SU-DHL-6 (cell line): ENCODE measurements at regions not wholly inside any gene's neighbourhood (a gene's known extent, or its start where the extent isn't known, plus 50 kb on each side); places are given as distances from the start of the nearest gene placed in this dataset.
A peak's percentile ranks its signal among the peaks of the same experiment; 100 is the strongest.

Experiments used
- H2AFZ ChIP-seq: fragments of 200-600 bp; sonication (generic); 2 replicates; pipeline ENCODE4 v1.6.1; 2014; ENCODE audit warnings: low read depth, mild to moderate bottlenecking, moderate library complexity, mixed read lengths, antibody characterized with exemption, low read length; ENCODE audit not compliant: severe bottlenecking
- H3F3A ChIP-seq: fragments of 200-600 bp; shearing (Covaris generic); 2 replicates; pipeline ENCODE4 v1.6.0; 2016; ENCODE audit warnings: antibody characterized with exemption, mild to moderate bottlenecking; ENCODE audit not compliant: insufficient read depth
- H3K27ac ChIP-seq: fragments of 200-600 bp; sonication (generic); 2 replicates; pipeline ENCODE4 v1.5.1; 2016; ENCODE audit warnings: low read depth, mild to moderate bottlenecking, low read length, moderate library complexity, mixed read lengths
- H3K27me3 ChIP-seq: fragments of 200-600 bp; sonication (generic), shearing (Covaris generic); 2 replicates; pipeline ENCODE4 v1.6.0; 2014; ENCODE audit warnings: mild to moderate bottlenecking, low read length
- H3K36me3 ChIP-seq: fragments of 200-600 bp; sonication (generic); 2 replicates; pipeline ENCODE4 v1.6.1; 2014; ENCODE audit warnings: mild to moderate bottlenecking, low read length, mixed read lengths
- H3K4me2 ChIP-seq: fragments of 300-600, 200-600 bp; shearing (Covaris generic), sonication (generic); 2 replicates; pipeline ENCODE4 v1.6.0; 2014; ENCODE audit warnings: low read length, low read depth, mild to moderate bottlenecking; ENCODE audit not compliant: poor library complexity, severe bottlenecking
- H3K4me3 ChIP-seq: fragments of 200-600 bp; sonication (generic); 2 replicates; pipeline ENCODE4 v1.5.1; 2014; ENCODE audit warnings: antibody characterized with exemption, low read length, mild to moderate bottlenecking, mixed read lengths; ENCODE audit not compliant: insufficient read depth, poor library complexity, severe bottlenecking
- H3K79me2 ChIP-seq: fragments of 200-600 bp; sonication (generic); 2 replicates; pipeline ENCODE4 v1.6.1; 2014; ENCODE audit warnings: mild to moderate bottlenecking, low read length, moderate library complexity; ENCODE audit not compliant: insufficient read depth
- H3K9ac ChIP-seq: fragments of 200-600 bp; sonication (generic); 2 replicates; pipeline ENCODE4 v1.7.0; 2014; ENCODE audit warnings: mild to moderate bottlenecking, low read length
- H3K9me2 ChIP-seq: fragments of 200-600 bp; sonication (generic); replicated peaks from 2 replicates; pipeline ENCODE4 v1.6.1; 2014; ENCODE audit warnings: low read length; ENCODE audit not compliant: insufficient read depth
- H3K9me3 ChIP-seq: fragments of 200-600 bp; sonication (generic); 2 replicates; pipeline ENCODE4 v1.6.1; 2014; ENCODE audit warnings: low read length, mixed read lengths; ENCODE audit not compliant: insufficient read depth
- H4K20me1 ChIP-seq: fragments of 200-600 bp; sonication (generic); 2 replicates; pipeline ENCODE4 v1.6.1; 2014; ENCODE audit warnings: low read depth, mild to moderate bottlenecking, antibody characterized with exemption, low read length, moderate library complexity, mixed read lengths
- CTCF ChIP-seq: fragments of 200-600 bp; sonication (generic); IDR thresholded peaks from one replicate; pipeline ENCODE4 v1.5.1; 2017; ENCODE audit warnings: antibody characterized with exemption, mild to moderate bottlenecking, low read length, moderate library complexity; ENCODE audit not compliant: insufficient read depth, poor library complexity, severe bottlenecking
- EZH2phosphoT487 ChIP-seq: fragments of 200-600 bp; sonication (generic), shearing (Covaris generic); conservative IDR thresholded peaks from 2 replicates; pipeline ENCODE4 v1.6.1; 2018; ENCODE audit warnings: mild to moderate bottlenecking, antibody characterized with exemption, low read length, moderate library complexity, mixed read lengths

- Histone ChIP-seq H3K9ac (peak overlapping the region; percentile 13; the same call in 1 of the 2 replicates), H3F3A (peaks cover 23% of the 10 kb centered on the region), H3K4me3 (no peak overlapping the region), H3K79me2 (no peaks in the 10 kb centered on the region), H2AFZ (peak overlapping the region; percentile 58), H3K27me3 (no peaks in the 10 kb centered on the region), H3K27ac (peak overlapping the region; percentile 98), H4K20me1 (no peaks in the 10 kb centered on the region), H3K4me2 (peak overlapping the region; percentile 23), H3K36me3 (no peaks in the 10 kb centered on the region), H3K9me3 (peaks cover 8% of the 10 kb centered on the region; the same call in 1 of the 2 replicates), H3K9me2 (no peaks in the 10 kb centered on the region)
- TF ChIP-seq EZH2phosphoT487 (no peak), CTCF (no peak)
Observed at GRCh38 chr11:26090651-26091050, 241.3 kb upstream of the ANO3 start.

GRCh38 chr11:26093206-26093605 lies 238.7 kb upstream of the ANO3 start:
- no peaks in the 10 kb centered on the region for H3K9me2 ChIP-seq
- H4K20me1 ChIP-seq = no peaks in the 10 kb centered on the region
- H3K36me3 ChIP-seq = no peaks in the 10 kb centered on the region
- peak overlapping the region; percentile 54 for H2AFZ ChIP-seq
- peaks cover 11% of the 10 kb centered on the region; the same call in 1 of the 2 replicates for H3K9me3 ChIP-seq
- H3K27me3 ChIP-seq = no peaks in the 10 kb centered on the region
- H3K4me3 ChIP-seq = no peak overlapping the region
- TF ChIP-seq EZH2phosphoT487 (no peak), CTCF (no peak)
- no peaks in the 10 kb centered on the region for H3K79me2 ChIP-seq
- peak overlapping the region; percentile 17 for H3K4me2 ChIP-seq
- H3K27ac ChIP-seq = peak overlapping the region; percentile 22
- no peak overlapping the region for H3K9ac ChIP-seq
- peaks cover 14% of the 10 kb centered on the region; the same call in 1 of the 2 replicates for H3F3A ChIP-seq

GRCh38 chr11:26095340-26095739 lies 236.6 kb upstream of the ANO3 start:
- no peaks in the 10 kb centered on the region for H3K9me2 ChIP-seq
- H3K27me3 ChIP-seq = no peaks in the 10 kb centered on the region
- no peaks in the 10 kb centered on the region for H3K79me2 ChIP-seq
- no peak overlapping the region for H3K9ac ChIP-seq
- H3K4me3 ChIP-seq = no peak overlapping the region
- 0 out of 2 replicates have a peak overlapping the region, but pooled peaks have one; percentile 5 for H3K27ac ChIP-seq
- no peaks in the 10 kb centered on the region for H3K36me3 ChIP-seq
- H3K9me3 ChIP-seq = peaks cover 11% of the 10 kb centered on the region; the same call in 1 of the 2 replicates
- H4K20me1 ChIP-seq = no peaks in the 10 kb centered on the region
- peak overlapping the region; percentile 25 for H2AFZ ChIP-seq
- H3K4me2 ChIP-seq = no peak overlapping the region
- H3F3A ChIP-seq = peaks cover 14% of the 10 kb centered on the region; the same call in 1 of the 2 replicates
- no peak for TF ChIP-seq CTCF
- no peak for TF ChIP-seq EZH2phosphoT487
